ENCODE measurements at regions not wholly inside any gene's neighbourhood (a gene's known extent, or its start where the extent isn't known, plus 50 kb on each side); places are given as distances from the start of the nearest gene placed in this dataset.

- H3K9ac ChIP-seq (ENCODE audit: low read length): no peak overlapping the region
- intact Hi-C loops (cut with micrococcal nuclease): no loop called here
- TF ChIP-seq TCF7L2 (IDR thresholded peaks at IDR 0.05; ENCODE audit: borderline replicate concordance, extremely low read depth, insufficient read depth, insufficient read length): no peak
- TF ChIP-seq YY1 (IDR thresholded peaks at IDR 0.05; ENCODE audit: extremely low read depth, insufficient replicate concordance, low read depth, low read length): no peak
- no peak for TF ChIP-seq SP1 (IDR thresholded peaks at IDR 0.05; ENCODE audit: low read depth)
- TF ChIP-seq POLR2AphosphoS5 (IDR thresholded peaks at IDR 0.05; ENCODE audit: low read depth, low read length): no peak
- no peak for TF ChIP-seq MAX (IDR thresholded peaks at IDR 0.05)
- TF ChIP-seq EZH2 (IDR thresholded peaks at IDR 0.05): no peak
- TF ChIP-seq JUND (IDR thresholded peaks at IDR 0.05): no peak
- TF ChIP-seq ZNF274 (IDR thresholded peaks at IDR 0.05; ENCODE audit: low read depth, low read length): no peak
- no peak for TF ChIP-seq CEBPB (IDR thresholded peaks at IDR 0.05; ENCODE audit: low read depth)
- TF ChIP-seq EGR1 (IDR thresholded peaks at IDR 0.05; ENCODE audit: low read depth): no peak
- TF ChIP-seq FOSL1 (IDR thresholded peaks at IDR 0.05; ENCODE audit: low read depth): no peak
- no peaks in the 10 kb centered on the region for H3K9me2 ChIP-seq (ENCODE audit: insufficient read depth)
- no TSS peak for BruUV-seq (replicated peaks)
- no peak for ATAC-seq
- H3K4me2 ChIP-seq (ENCODE audit: low read length): no peak overlapping the region
- no peak overlapping the region for H2AFZ ChIP-seq (ENCODE audit: low read depth, low read length, poor library complexity, severe bottlenecking)
- no peak overlapping the region for H3K27ac ChIP-seq (ENCODE audit: low read depth, low read length)
- ChIA-PET RAD21 (ENCODE audit: low non-redundant PET in 1 of 2, low total read pairs in 2 of 2, uncharacterized antibody in 2 of 2, unreplicated experiment in 2 of 2) (no interaction called here), CTCF (no interaction called here), POLR2A (no interaction called here)
- H3K27me3 ChIP-seq (ENCODE audit: insufficient read depth, low read length): no peaks in the 10 kb centered on the region
- DNase-seq (ENCODE audit: low read depth, low spot score): no peak
- H3K4me1 ChIP-seq (ENCODE audit: control insufficient read depth in 1 of 2, insufficient read depth in 2 of 2, low read length in 2 of 2): peaks cover 0 to 14% of the 10 kb centered on the region in 2 experiments; a peak in 2 of 4 replicates
- no peaks in the 10 kb centered on the region for H3K9me3 ChIP-seq (ENCODE audit: control insufficient read depth in 1 of 2, insufficient read depth in 1 of 2, low read depth in 1 of 2, low read length in 2 of 2)
- no peaks in the 10 kb centered on the region for H3K36me3 ChIP-seq (ENCODE audit: control insufficient read depth in 1 of 2, insufficient read depth in 2 of 2, low read length in 2 of 2)
- H3K79me2 ChIP-seq (ENCODE audit: insufficient read depth, low read length): peaks cover 19% of the 10 kb centered on the region; the same call in 1 of the 2 replicates
- no peak overlapping the region for H3K4me3 ChIP-seq (replicated peaks in 1 of 2; ENCODE audit: low read depth in 1 of 2, low read length in 2 of 2)
- H4K20me1 ChIP-seq (ENCODE audit: insufficient read depth): no peaks in the 10 kb centered on the region; the same call in 1 of the 2 replicates
Observed at GRCh38 chr18:46338766-46339165, 234.6 kb downstream of the HAUS1 start.

GRCh38 chr18:46340716-46341115 lies 236.5 kb downstream of the HAUS1 start:
- no peaks in the 10 kb centered on the region for H3K27me3 ChIP-seq (ENCODE audit: insufficient read depth, low read length)
- H3K4me2 ChIP-seq (ENCODE audit: low read length): no peak overlapping the region
- no peak for ATAC-seq
- H3K79me2 ChIP-seq (ENCODE audit: insufficient read depth, low read length): peaks cover 6% of the 10 kb centered on the region; the same call in 1 of the 2 replicates
- no peak overlapping the region for H3K9ac ChIP-seq (ENCODE audit: low read length)
- no peaks in the 10 kb centered on the region for H3K9me3 ChIP-seq (ENCODE audit: control insufficient read depth in 1 of 2, insufficient read depth in 1 of 2, low read depth in 1 of 2, low read length in 2 of 2)
- H4K20me1 ChIP-seq (ENCODE audit: insufficient read depth): no peaks in the 10 kb centered on the region; the same call in 1 of the 2 replicates
- TF ChIP-seq ELF1 (IDR thresholded peaks at IDR 0.05; ENCODE audit: borderline replicate concordance, low read depth): no peak
- intact Hi-C loops (cut with micrococcal nuclease): no loop called here
- no peak for DNase-seq (ENCODE audit: low read depth, low spot score)
- no peaks in the 10 kb centered on the region for H3K36me3 ChIP-seq (ENCODE audit: control insufficient read depth in 1 of 2, insufficient read depth in 2 of 2, low read length in 2 of 2)
- BruUV-seq (replicated peaks): no TSS peak
- no peak overlapping the region for H2AFZ ChIP-seq (ENCODE audit: low read depth, low read length, poor library complexity, severe bottlenecking)
- ChIA-PET RAD21 (ENCODE audit: low non-redundant PET in 1 of 2, low total read pairs in 2 of 2, uncharacterized antibody in 2 of 2, unreplicated experiment in 2 of 2) (no interaction called here), CTCF (no interaction called here), POLR2A (interaction anchor here (0.6 kb wide), 1 partner anchor 24 kb away, joined by 3 read pairs; no protein-coding TSS in a partner anchor)
- H3K4me1 ChIP-seq (ENCODE audit: control insufficient read depth in 1 of 2, insufficient read depth in 2 of 2, low read length in 2 of 2): peaks cover 0 to 2% of the 10 kb centered on the region in 2 experiments; a peak in 2 of 4 replicates
- H3K9me2 ChIP-seq (ENCODE audit: insufficient read depth): no peaks in the 10 kb centered on the region
- H3K4me3 ChIP-seq (replicated peaks in 1 of 2; ENCODE audit: low read depth in 1 of 2, low read length in 2 of 2): no peak overlapping the region
- H3K27ac ChIP-seq (ENCODE audit: low read depth, low read length): no peak overlapping the region

Measured in HCT116 (cell line).